ENCODE measurements at regions not wholly inside any gene's neighbourhood (a gene's known extent, or its start where the extent isn't known, plus 50 kb on each side); places are given as distances from the start of the nearest gene placed in this dataset.

- H2BK120ac ChIP-seq (ENCODE audit: low read depth, low read length, poor library complexity, severe bottlenecking), result no peak overlapping the region
- Mint-ChIP-seq H3K4me1 (peaks cover 22 to 25% of the 10 kb centered on the region in 2 experiments), H3K36me3 (ENCODE audit: insufficient read depth in 1 of 3, low read depth in 3 of 3) (peaks cover 0 to 5% (median 5%) of the 10 kb centered on the region in 3 experiments; a peak in 4 of 7 replicates), H3K27me3 (ENCODE audit: low read depth) (peaks cover 4% of the 10 kb centered on the region; the same call in 1 of the 2 replicates), H3K4me3 (no peak overlapping the region), H3K27ac (no peak overlapping the region), H3K9me3 (peaks cover 5 to 8% of the 10 kb centered on the region in 2 experiments)
- H3K23me2 ChIP-seq (ENCODE audit: insufficient read length, low read depth, low read length, poor library complexity, severe bottlenecking), result no peaks in the 10 kb centered on the region
- no peak overlapping the region for H4K91ac ChIP-seq (ENCODE audit: insufficient read length, low read depth, low read length)
- H3K4me2 ChIP-seq (ENCODE audit: insufficient read depth, insufficient read length, low read length), result no peak overlapping the region
- DNase-seq, result no peak
- no peak overlapping the region for H3K4ac ChIP-seq (ENCODE audit: low read depth, low read length)
- H2BK20ac ChIP-seq (ENCODE audit: low read depth, low read length, poor library complexity, severe bottlenecking), result no peak overlapping the region
- no peaks in the 10 kb centered on the region for H3K79me1 ChIP-seq (ENCODE audit: insufficient read depth, low read depth, low read length, poor library complexity, severe bottlenecking)
- no peaks in the 10 kb centered on the region; the same call in 1 of the 2 replicates for H3K4me1 ChIP-seq (ENCODE audit: insufficient read depth, low read length)
- no peak overlapping the region for H2BK5ac ChIP-seq (ENCODE audit: insufficient read length, low read length)
- no peak overlapping the region for H3T11ph ChIP-seq (ENCODE audit: low read length)
- H3K9ac ChIP-seq (ENCODE audit: extremely low read depth, insufficient read length, low read length), result no peak overlapping the region
- H3K18ac ChIP-seq (ENCODE audit: insufficient read length, low read depth, low read length), result no peak overlapping the region
- H3K79me2 ChIP-seq (ENCODE audit: insufficient read depth, low read length), result no peaks in the 10 kb centered on the region
- H4K20me1 ChIP-seq (ENCODE audit: control insufficient read depth, insufficient read depth, insufficient read length), result no peaks in the 10 kb centered on the region
- no peaks in the 10 kb centered on the region for H3K9me3 ChIP-seq (ENCODE audit: control insufficient read depth, low read depth, low read length)
- no peak overlapping the region for H4K5ac ChIP-seq (ENCODE audit: insufficient read length, low read depth, low read length)
- no peak overlapping the region for H2AK5ac ChIP-seq (ENCODE audit: insufficient read length, low read length)
- H2BK12ac ChIP-seq (ENCODE audit: insufficient read length, low read depth, low read length), result no peak overlapping the region
- H2BK15ac ChIP-seq (ENCODE audit: low read depth, low read length), result no peak overlapping the region
- no CpG with 5 or more reads among the region's 3 CpGs for WGBS (ENCODE audit: extremely low coverage, insufficient read length, low lambda C conversion rate)
- H3K23ac ChIP-seq (ENCODE audit: insufficient read length, low read depth, low read length), result no peak overlapping the region
- no peak for TF ChIP-seq CTCF (conservative IDR thresholded peaks at IDR 0.05)
- no peak overlapping the region for H3K27ac ChIP-seq (ENCODE audit: insufficient read length, low read depth, low read length)
- H3K27me3 ChIP-seq (ENCODE audit: insufficient read depth, low read length), result no peaks in the 10 kb centered on the region
- H4K8ac ChIP-seq (replicated peaks; ENCODE audit: insufficient read length, low read depth, low read length), result no peak overlapping the region
- no peak overlapping the region for H3K56ac ChIP-seq (ENCODE audit: insufficient read length, low read depth, low read length)
- H3K14ac ChIP-seq (ENCODE audit: insufficient read depth, low read length), result no peak overlapping the region
- no peak overlapping the region for H2AFZ ChIP-seq (ENCODE audit: low read length)
Measured at GRCh38 chr2:16253291-16253690, 312.9 kb downstream of the MYCN start.

All from H9 (cell line).